HG03064 (cell line): ENCODE measurements at regions not wholly inside any gene's neighbourhood (a gene's known extent, or its start where the extent isn't known, plus 50 kb on each side); places are given as distances from the start of the nearest gene placed in this dataset.

Experiments
- ATAC-seq: cut with Tn5 transposase; IDR thresholded peaks from one replicate; pipeline ENCODE4 v1.9.1; 2021; ENCODE audit warnings: low read depth; ENCODE audit not compliant: unreplicated experiment

- peak; percentile 82 for ATAC-seq
Measured at GRCh38 chr1:84090447-84091245, 53.4 kb upstream of the PRKACB start.

- no peak for ATAC-seq
Measured at GRCh38 chr1:84089867-84090266, 54.2 kb upstream of the PRKACB start.

- ATAC-seq = no peak
Measured at GRCh38 chr1:84089465-84089864, 54.6 kb upstream of the PRKACB start.

GRCh38 chr1:84086616-84087015 lies 57.5 kb upstream of the PRKACB start:
- no peak for ATAC-seq

- ATAC-seq = no peak
Measured at GRCh38 chr1:84086189-84086588, 57.9 kb upstream of the PRKACB start.

- no peak for ATAC-seq
Measured at GRCh38 chr1:84083307-84083706, 60.8 kb upstream of the PRKACB start.

GRCh38 chr1:84078842-84079202 lies 65.2 kb upstream of the PRKACB start:
- ATAC-seq = no peak

- peak; percentile 42 for ATAC-seq
Measured at GRCh38 chr1:84078108-84078841, 65.8 kb upstream of the PRKACB start.

GRCh38 chr1:84077476-84078107 lies 66.5 kb upstream of the PRKACB start:
- ATAC-seq = peak; percentile 92

GRCh38 chr1:84073266-84073665 lies 70.8 kb upstream of the PRKACB start:
- ATAC-seq = no peak

GRCh38 chr1:84069236-84069845 lies 70.4 kb upstream of the TTLL7 start:
- ATAC-seq = no peak

GRCh38 chr1:84062496-84062895 lies 63.6 kb upstream of the TTLL7 start:
- no peak for ATAC-seq

GRCh38 chr1:84061336-84061735 lies 62.4 kb upstream of the TTLL7 start:
- ATAC-seq = no peak

GRCh38 chr1:84060781-84061180 lies 61.8 kb upstream of the TTLL7 start:
- ATAC-seq = no peak

GRCh38 chr1:84048820-84049219 lies 49.9 kb upstream of the TTLL7 start:
- no peak for ATAC-seq
